ENCODE measurements at regions not wholly inside any gene's neighbourhood (a gene's known extent, or its start where the extent isn't known, plus 50 kb on each side); places are given as distances from the start of the nearest gene placed in this dataset.

- TF ChIP-seq CTCF (conservative IDR thresholded peaks at IDR 0.05; ENCODE audit: low read depth in 2 of 2) (no peak), REST (IDR thresholded peaks at IDR 0.05; ENCODE audit: unreplicated experiment) (no peak), EZH2 (IDR thresholded peaks at IDR 0.05; ENCODE audit: low read depth, unreplicated experiment) (no peak), EZH2phosphoT487 (IDR thresholded peaks at IDR 0.05; ENCODE audit: unreplicated experiment) (no peak), ETS1 (IDR thresholded peaks at IDR 0.05) (no peak), POLR2AphosphoS5 (IDR thresholded peaks at IDR 0.05; ENCODE audit: low read depth) (no peak)
Observed at GRCh38 chr13:84332346-84332745, 450.1 kb upstream of the SLITRK1 start.
